WI38 (cell line): ENCODE measurements at regions not wholly inside any gene's neighbourhood (a gene's known extent, or its start where the extent isn't known, plus 50 kb on each side); places are given as distances from the start of the nearest gene placed in this dataset.

ENCODE experiments used
- H3K4me3 ChIP-seq: 2 replicates; pipeline ENCODE4 v1.5.1; 2011; ENCODE audit warnings: low read depth, mild to moderate bottlenecking, control low read depth, low read length
- TF ChIP-seq, protein P1 (sequence below): IDR thresholded peaks from 2 replicates; pipeline ENCODE4 v1.5.1; 2012; ENCODE audit warnings: low read depth, mild to moderate bottlenecking, control low read depth, low read length

DNA sequence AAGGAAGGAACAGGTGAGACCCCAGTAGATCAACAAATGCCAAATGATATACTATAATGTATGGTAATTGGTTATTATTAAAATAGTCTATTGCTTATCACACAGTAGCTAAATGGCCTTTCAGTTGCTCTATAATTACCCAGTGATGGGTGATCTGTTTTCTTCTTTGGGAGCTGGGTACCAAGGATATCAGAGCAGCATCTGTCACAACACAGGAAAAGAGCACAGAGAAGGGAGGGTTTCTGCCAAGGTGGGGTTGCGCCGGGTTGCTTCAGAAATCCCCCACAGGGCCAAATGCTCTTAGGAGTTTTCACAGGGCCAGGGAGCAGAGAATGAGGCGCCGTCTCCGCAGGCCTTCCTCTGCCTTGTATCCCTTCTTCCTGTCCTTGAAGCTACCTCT is 469.4 kb downstream of the INSC start:
- no peak overlapping the region for H3K4me3 ChIP-seq
- TF ChIP-seq, protein P1, sequence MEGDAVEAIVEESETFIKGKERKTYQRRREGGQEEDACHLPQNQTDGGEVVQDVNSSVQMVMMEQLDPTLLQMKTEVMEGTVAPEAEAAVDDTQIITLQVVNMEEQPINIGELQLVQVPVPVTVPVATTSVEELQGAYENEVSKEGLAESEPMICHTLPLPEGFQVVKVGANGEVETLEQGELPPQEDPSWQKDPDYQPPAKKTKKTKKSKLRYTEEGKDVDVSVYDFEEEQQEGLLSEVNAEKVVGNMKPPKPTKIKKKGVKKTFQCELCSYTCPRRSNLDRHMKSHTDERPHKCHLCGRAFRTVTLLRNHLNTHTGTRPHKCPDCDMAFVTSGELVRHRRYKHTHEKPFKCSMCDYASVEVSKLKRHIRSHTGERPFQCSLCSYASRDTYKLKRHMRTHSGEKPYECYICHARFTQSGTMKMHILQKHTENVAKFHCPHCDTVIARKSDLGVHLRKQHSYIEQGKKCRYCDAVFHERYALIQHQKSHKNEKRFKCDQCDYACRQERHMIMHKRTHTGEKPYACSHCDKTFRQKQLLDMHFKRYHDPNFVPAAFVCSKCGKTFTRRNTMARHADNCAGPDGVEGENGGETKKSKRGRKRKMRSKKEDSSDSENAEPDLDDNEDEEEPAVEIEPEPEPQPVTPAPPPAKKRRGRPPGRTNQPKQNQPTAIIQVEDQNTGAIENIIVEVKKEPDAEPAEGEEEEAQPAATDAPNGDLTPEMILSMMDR = no peak

DNA sequence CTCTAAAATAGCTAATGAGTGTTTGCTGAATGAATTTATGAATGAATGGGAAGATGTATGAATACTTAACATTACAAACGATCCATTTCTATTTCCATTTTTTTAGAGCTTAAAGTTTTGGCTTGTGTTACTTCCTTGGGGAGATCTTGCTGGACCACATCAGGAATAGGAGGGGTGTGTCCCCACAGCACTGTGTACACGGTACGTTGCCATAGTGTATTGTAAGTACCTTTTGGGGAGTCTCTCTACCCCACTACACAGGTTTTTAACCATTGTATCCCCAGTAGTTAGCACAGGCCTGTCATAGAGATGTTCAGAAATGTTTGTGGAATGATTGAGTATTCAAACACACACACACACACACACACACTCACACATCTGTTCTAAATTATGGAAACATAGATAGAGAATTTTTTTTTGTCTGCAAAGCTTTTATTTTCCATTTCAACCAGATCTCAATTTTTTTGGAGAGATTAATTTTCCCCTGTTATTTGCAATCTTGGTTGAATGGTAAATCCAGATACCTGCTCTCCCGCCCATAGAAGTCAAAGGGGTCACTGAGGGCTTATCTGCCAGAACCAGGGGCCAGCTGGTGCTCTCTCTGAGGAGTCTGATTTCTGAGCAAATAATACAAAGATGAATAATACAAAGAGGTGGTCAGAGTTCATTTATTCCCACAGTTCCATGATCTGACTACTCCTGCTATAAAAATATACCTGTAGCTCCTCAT is 471.0 kb downstream of the INSC start:
- no peak overlapping the region for H3K4me3 ChIP-seq
- TF ChIP-seq, protein P1 = no peak

DNA sequence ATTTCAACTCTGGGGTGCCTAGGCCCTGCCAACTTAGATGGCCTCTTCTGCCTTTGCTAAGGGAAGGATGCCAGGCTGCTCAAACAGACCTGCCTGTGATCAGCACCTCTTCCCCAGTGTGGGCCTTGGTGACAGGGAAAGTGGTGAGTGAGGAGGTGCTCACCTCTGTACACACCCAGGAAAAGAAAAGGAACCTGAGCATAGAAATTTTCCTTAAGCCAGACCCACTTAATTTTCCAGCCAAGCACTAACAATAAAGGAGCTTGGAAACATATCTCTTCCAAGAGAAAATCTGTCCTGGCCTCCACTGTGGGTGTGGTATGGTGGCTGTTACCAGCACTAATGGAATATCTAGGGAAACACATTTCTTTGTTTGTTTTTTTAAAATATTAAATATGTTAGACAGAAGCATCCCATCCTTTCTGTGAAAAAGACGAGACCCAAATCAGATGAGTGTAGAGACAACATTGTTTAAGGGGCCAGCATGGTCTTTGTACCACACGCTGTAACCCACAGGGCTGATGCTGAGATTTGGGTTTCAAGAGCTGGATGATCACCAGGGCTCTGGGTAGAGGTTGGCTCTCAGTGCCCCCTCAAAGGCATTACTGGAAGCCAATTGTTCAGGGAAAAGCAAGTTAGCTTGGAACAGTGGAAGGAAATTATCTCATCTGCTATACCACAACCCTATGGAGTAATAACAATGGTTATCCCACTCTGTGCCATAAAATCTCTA is 472.2 kb downstream of the INSC start:
- no peak overlapping the region for H3K4me3 ChIP-seq
- TF ChIP-seq, protein P1 = no peak

DNA sequence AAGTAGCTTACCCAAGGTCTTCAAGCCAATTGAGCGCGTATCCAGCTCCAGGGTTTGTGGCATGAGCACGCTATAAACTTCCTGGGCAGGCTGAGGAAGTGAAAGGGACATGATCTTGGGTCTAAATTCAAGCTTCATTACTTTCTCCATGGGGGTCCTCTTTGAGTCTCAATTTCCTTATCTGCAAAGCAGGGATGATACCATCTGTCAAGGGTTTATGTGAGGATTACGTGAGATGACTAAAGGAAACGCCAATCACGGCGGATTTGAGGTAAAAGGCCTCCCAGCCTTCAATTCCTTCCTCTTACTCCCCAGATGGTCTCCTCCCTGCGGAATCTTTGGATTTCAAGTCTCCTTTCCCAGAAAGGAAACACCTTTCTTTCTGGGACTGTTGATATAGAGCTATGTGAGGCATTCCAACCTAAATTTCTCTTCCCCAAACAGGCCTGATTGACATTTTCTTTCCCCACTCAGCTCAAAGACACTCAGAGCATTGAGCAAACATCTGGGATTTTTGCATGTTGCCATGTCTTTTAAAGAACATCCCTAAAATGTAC is 474.4 kb downstream of the INSC start:
- H3K4me3 ChIP-seq = no peak overlapping the region
- TF ChIP-seq, protein P1 = no peak

DNA sequence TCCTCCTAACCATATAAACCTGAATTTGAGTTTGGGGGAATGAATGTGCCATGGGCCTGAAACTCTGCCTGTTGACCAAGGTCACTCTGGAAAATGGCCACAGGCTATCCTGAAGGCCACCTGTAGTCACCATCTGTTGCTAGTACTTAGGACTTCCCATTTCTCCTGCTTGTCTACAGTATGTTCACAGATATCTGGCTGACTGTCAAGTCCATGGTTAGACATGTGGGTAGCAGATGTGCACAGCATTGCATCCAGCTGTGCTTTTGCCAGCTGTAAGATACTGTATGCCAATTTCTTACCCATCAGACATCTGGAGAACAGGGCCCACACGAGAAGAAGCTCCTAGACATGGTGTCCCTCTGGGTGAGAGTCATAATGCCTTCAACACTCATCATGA is 475.4 kb downstream of the INSC start:
- TF ChIP-seq, protein P1 = no peak
- H3K4me3 ChIP-seq = no peak overlapping the region

GRCh38 chr11:15591112-15591537 is 476.4 kb downstream of the INSC start:
- TF ChIP-seq, protein P1 = no peak
- H3K4me3 ChIP-seq = no peak overlapping the region

GRCh38 chr11:15594607-15595006 is 479.9 kb downstream of the INSC start:
- H3K4me3 ChIP-seq = no peak overlapping the region
- TF ChIP-seq, protein P1 = no peak
